Kidney (tissue), 13 donors: ENCODE measurements at regions not wholly inside any gene's neighbourhood (a gene's known extent, or its start where the extent isn't known, plus 50 kb on each side); places are given as distances from the start of the nearest gene placed in this dataset.

Experiments used
- DNase-seq, 5 donors: peaks; one replicate each; pipeline ENCODE4 v3.0.0-alpha.2; 2013 to 2020
- FAIRE-seq: peaks from 2 replicates; lab custom pipeline; 2012; peaks lifted over from hg19 to GRCh38; lab: Jason Lieb, UNC
- H3K27ac ChIP-seq, 2 donors: one replicate each; pipeline ENCODE4 v1.7.0; 2013; ENCODE audit warnings: low read depth in 2 of 2, low read length in 2 of 2, inconsistent platforms in 1 of 2
- H3K27me3 ChIP-seq: one replicate; pipeline ENCODE4 v1.7.1; 2013; ENCODE audit warnings: low read length, inconsistent platforms; ENCODE audit not compliant: control insufficient read depth, insufficient read depth
- H3K36me3 ChIP-seq, 3 donors: one replicate each; pipeline versions ENCODE4 v1.7.0 to v1.7.1; 2013; ENCODE audit warnings: low read length in 3 of 3, control low read depth in 1 of 3, inconsistent platforms in 1 of 3; ENCODE audit not compliant: insufficient read depth in 3 of 3, control insufficient read depth in 2 of 3
- H3K4me1 ChIP-seq, 3 donors: one replicate each; pipeline versions ENCODE4 v1.7.0 to v1.7.1; 2013; ENCODE audit warnings: low read length in 3 of 3, inconsistent platforms in 1 of 3, low read depth in 1 of 3; ENCODE audit not compliant: control insufficient read depth in 2 of 3, insufficient read depth in 2 of 3
- H3K4me3 ChIP-seq, 3 donors: one replicate each; pipeline versions ENCODE4 v1.7.0 to v1.8.1; 2013; ENCODE audit warnings: low read length in 3 of 3, control low read depth in 1 of 3, inconsistent platforms in 1 of 3
- H3K9ac ChIP-seq, 3 donors: one replicate each; pipeline versions ENCODE4 v1.7.0 to v1.7.1; 2013; ENCODE audit warnings: low read length in 3 of 3, control low read depth in 1 of 3, inconsistent platforms in 1 of 3
- H3K9me3 ChIP-seq, 3 donors: one replicate each; pipeline versions ENCODE4 v1.7.0 to v1.7.1; 2013; ENCODE audit warnings: low read length in 3 of 3, control low read depth in 1 of 3, inconsistent platforms in 1 of 3; ENCODE audit not compliant: control insufficient read depth in 2 of 3, insufficient read depth in 1 of 3
- intact Hi-C: fragments of 100-400 bp; cut with DNase I; formaldehyde crosslinking; loops from one replicate; pipeline ENCODE4 v1.11.1; 2022
- TF ChIP-seq, protein P1 (sequence below): IDR thresholded peaks from 3 replicates; pipeline ENCODE4 v1.5.1; 2012; ENCODE audit warnings: mild to moderate bottlenecking, moderate library complexity, borderline replicate concordance; ENCODE audit not compliant: insufficient read depth; ENCODE audit errors: extremely low read depth
- donor health status: control.
- donor health status: control.
- donor health status: control.
- donor health status: control.
- donor health status: control.
- donor health status: DM: yes; HTN: yes; CAD: no.
- donor health status: Normal renal cell carcinoma (clear cell type).

DNA sequence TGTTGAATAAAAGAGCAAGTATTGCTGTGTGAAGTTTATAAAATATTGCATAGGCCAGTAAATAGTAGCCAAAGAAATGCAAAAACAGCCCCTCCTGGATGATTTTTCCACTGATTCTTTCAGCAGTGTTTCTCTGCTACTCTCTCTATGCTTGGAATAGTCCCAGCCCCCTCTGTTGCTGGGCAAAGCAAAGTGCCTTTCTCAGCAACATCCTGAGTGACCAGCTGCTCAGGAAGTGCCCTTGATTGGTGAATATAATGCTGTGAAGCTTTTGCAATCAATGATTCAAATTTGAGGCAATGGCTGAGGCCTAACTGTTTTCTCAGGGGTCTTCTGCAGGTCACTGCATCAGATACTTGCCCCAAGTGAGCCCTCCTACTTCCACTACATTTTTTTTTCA is 656.7 kb downstream of the ZNF674 start:
- no peaks in the 10 kb centered on the region for H3K36me3 ChIP-seq
- no peak overlapping the region for H3K27ac ChIP-seq
- intact Hi-C loops = no loop called here
- FAIRE-seq (no peak), DNase-seq (no peak)
- no peak overlapping the region for H3K4me3 ChIP-seq
- TF ChIP-seq, protein P1, sequence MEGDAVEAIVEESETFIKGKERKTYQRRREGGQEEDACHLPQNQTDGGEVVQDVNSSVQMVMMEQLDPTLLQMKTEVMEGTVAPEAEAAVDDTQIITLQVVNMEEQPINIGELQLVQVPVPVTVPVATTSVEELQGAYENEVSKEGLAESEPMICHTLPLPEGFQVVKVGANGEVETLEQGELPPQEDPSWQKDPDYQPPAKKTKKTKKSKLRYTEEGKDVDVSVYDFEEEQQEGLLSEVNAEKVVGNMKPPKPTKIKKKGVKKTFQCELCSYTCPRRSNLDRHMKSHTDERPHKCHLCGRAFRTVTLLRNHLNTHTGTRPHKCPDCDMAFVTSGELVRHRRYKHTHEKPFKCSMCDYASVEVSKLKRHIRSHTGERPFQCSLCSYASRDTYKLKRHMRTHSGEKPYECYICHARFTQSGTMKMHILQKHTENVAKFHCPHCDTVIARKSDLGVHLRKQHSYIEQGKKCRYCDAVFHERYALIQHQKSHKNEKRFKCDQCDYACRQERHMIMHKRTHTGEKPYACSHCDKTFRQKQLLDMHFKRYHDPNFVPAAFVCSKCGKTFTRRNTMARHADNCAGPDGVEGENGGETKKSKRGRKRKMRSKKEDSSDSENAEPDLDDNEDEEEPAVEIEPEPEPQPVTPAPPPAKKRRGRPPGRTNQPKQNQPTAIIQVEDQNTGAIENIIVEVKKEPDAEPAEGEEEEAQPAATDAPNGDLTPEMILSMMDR = no peak
- H3K9me3 ChIP-seq = no peaks in the 10 kb centered on the region
- no peak overlapping the region for H3K9ac ChIP-seq
- no peaks in the 10 kb centered on the region for H3K27me3 ChIP-seq
- no peaks in the 10 kb centered on the region for H3K4me1 ChIP-seq

DNA sequence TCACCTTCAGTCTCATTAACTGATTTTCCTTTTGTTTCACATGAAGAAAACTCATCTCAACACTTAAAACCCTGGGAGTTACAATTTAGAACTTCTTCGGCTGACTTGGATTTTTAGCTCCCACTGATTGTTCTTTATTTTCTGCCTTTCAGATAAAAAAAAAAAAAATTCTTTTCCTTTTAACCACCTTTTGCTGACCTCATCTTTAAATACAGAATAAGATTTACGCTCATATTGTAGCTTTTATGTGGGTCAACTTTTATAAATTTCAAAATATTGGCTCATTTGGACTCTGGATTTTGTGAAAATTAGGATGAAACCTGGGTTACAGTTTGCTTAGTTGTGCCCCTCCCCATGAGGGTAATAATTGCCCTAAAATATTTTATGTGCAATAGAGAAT is 659.3 kb downstream of the ZNF674 start:
- Histone ChIP-seq H3K9ac (no peak overlapping the region), H3K9me3 (no peaks in the 10 kb centered on the region), H3K27me3 (peaks cover 3% of the 10 kb centered on the region), H3K4me1 (no peaks in the 10 kb centered on the region), H3K4me3 (no peak overlapping the region), H3K36me3 (no peaks in the 10 kb centered on the region), H3K27ac (no peak overlapping the region)
- TF ChIP-seq, protein P1 = no peak
- DNase-seq = no peak
- FAIRE-seq = no peak
- intact Hi-C loops = no loop called here

DNA sequence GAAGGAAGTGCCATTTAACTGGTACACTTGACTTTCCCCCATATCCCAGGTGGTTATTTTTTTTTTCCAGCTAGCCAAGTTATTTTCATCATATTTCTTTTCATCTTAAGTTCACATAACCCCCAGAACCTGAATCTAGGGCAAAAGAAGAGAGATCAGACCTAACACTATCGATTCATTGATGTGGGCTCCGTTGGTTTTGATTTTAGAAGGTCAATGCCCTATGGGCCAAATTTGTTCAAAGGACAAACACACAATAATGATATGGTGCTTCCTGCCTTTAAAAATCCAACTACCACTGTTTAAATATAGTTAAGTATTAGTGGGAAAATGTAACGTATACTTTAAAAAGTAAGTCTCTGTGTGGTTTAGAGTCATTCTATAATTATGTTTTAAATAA is 665.7 kb downstream of the ZNF674 start:
- Histone ChIP-seq H3K4me1 (no peaks in the 10 kb centered on the region), H3K36me3 (no peaks in the 10 kb centered on the region), H3K27me3 (peaks cover 3% of the 10 kb centered on the region), H3K9me3 (no peaks in the 10 kb centered on the region), H3K27ac (no peak overlapping the region), H3K4me3 (no peak overlapping the region), H3K9ac (no peak overlapping the region)
- intact Hi-C loops = no loop called here
- DNase-seq (no peak), FAIRE-seq (peak; percentile 77)
- TF ChIP-seq, protein P1 = no peak

DNA sequence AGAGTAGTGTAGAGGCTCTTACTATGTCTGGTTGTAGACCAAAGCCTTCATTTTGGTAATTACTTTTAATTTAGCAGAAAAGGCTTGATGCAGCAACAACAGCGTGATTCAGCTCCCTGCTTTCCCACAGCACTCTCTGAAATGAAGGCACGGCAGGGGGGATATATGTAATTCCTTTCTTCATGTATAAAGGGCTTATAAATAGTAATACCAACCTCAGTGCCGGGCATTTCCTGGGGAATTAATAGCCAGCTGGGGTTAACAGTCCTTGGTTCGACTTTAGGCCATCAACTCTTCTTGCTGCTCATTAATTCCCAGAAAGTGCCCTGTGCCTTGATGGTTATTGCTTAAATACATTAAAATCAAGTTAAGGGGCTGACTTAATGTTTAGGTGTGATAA is 669.0 kb downstream of the ZNF674 start:
- intact Hi-C loops = no loop called here
- DNase-seq = no peak
- Histone ChIP-seq H3K27me3 (no peaks in the 10 kb centered on the region), H3K4me3 (no peak overlapping the region), H3K27ac (no peak overlapping the region), H3K9ac (no peak overlapping the region), H3K4me1 (no peaks in the 10 kb centered on the region), H3K9me3 (no peaks in the 10 kb centered on the region), H3K36me3 (no peaks in the 10 kb centered on the region)
- TF ChIP-seq, protein P1 = no peak
- FAIRE-seq = no peak
